H1 (cell line): ENCODE measurements at regions not wholly inside any gene's neighbourhood (a gene's known extent, or its start where the extent isn't known, plus 50 kb on each side); places are given as distances from the start of the nearest gene placed in this dataset.

Experiments
- CTCF ChIA-PET: fragments of 300-600 bp; sonication (Branson Sonifier 250); formaldehyde crosslinking; loops from one replicate; lab custom pipeline; 2021; ENCODE audit not compliant: partially characterized antibody; lab: Charles Lee
- POLR2A ChIA-PET: fragments of 300-600 bp; sonication (Branson Sonifier 250); formaldehyde crosslinking; loops from one replicate; lab custom pipeline; 2021; ENCODE audit warnings: inconsistent platforms; ENCODE audit not compliant: partially characterized antibody; lab: Charles Lee
- DNase-seq, 2 experiments: peaks; one replicate each; pipeline versions ENCODE4 v3.0.0 to v3.0.0-alpha.2; 2010 to 2022; ENCODE audit warnings: low spot score in 2 of 2, low read depth in 1 of 2, mixed read lengths in 1 of 2
- FAIRE-seq: peaks from 2 replicates; lab custom pipeline; 2011; peaks lifted over from hg19 to GRCh38; lab: Jason Lieb, UNC
- H2AFZ ChIP-seq: 2 replicates; pipeline ENCODE4 v1.8.1; 2012; ENCODE audit warnings: low read length, inconsistent platforms
- H2AK5ac ChIP-seq: 2 replicates; pipeline ENCODE4 v1.6.1; 2013; ENCODE audit warnings: low read depth, low read length
- H2BK120ac ChIP-seq: replicated peaks from 2 replicates; pipeline ENCODE3; 2013; ENCODE audit warnings: low read depth, low read length, inconsistent platforms
- H2BK12ac ChIP-seq: 2 replicates; pipeline ENCODE4 v1.6.1; 2013; ENCODE audit warnings: low read depth, low read length
- H2BK15ac ChIP-seq: 2 replicates; pipeline ENCODE4 v1.6.1; 2013; ENCODE audit warnings: low read length
- H2BK20ac ChIP-seq: 2 replicates; pipeline ENCODE4 v1.6.1; 2013; ENCODE audit warnings: low read length
- H2BK5ac ChIP-seq: 2 replicates; pipeline ENCODE4 v1.6.1; 2013; ENCODE audit warnings: low read depth, low read length
- H3K14ac ChIP-seq: 2 replicates; pipeline ENCODE4 v1.6.1; 2013; ENCODE audit warnings: inconsistent platforms; ENCODE audit not compliant: insufficient read length
- H3K18ac ChIP-seq: 2 replicates; pipeline ENCODE4 v1.6.1; 2013; ENCODE audit warnings: low read length; ENCODE audit errors: extremely low read depth
- H3K23ac ChIP-seq: 2 replicates; pipeline ENCODE4 v1.6.1; 2013; ENCODE audit warnings: inconsistent platforms; ENCODE audit not compliant: insufficient read length
- H3K23me2 ChIP-seq: 2 replicates; pipeline ENCODE4 v1.6.1; 2013; ENCODE audit warnings: low read depth, low read length
- H3K27ac ChIP-seq: 2 replicates; pipeline ENCODE4 v1.6.1; 2011; ENCODE audit warnings: low read depth, low read length, inconsistent platforms
- H3K27me3 ChIP-seq, 4 experiments: replicated peaks in 1 of 4; 1 replicate in 1 of 4; 2 replicates in 3 of 4; pipeline versions ENCODE4 v1.6.1 to v1.8.1; 2011 to 2013; ENCODE audit warnings: low read length in 3 of 4, mild to moderate bottlenecking in 3 of 4, inconsistent platforms in 2 of 4, mixed read lengths in 2 of 4, moderate library complexity in 1 of 4; ENCODE audit not compliant: control insufficient read depth in 3 of 4, insufficient read depth in 3 of 4; ENCODE audit errors: extremely low read depth in 1 of 4
- H3K36me3 ChIP-seq, 4 experiments: 2 replicates each; pipeline versions ENCODE4 v1.6.1 to v1.8.1; 2011 to 2013; ENCODE audit warnings: mild to moderate bottlenecking in 4 of 4, low read length in 3 of 4, moderate library complexity in 2 of 4, control low read depth in 1 of 4, inconsistent platforms in 1 of 4; ENCODE audit not compliant: insufficient read depth in 4 of 4, control insufficient read depth in 2 of 4
- H3K4ac ChIP-seq: replicated peaks from 2 replicates; pipeline ENCODE3; 2013; ENCODE audit warnings: low read length, low read depth, mixed read lengths, inconsistent platforms; ENCODE audit not compliant: insufficient read length
- H3K4me1 ChIP-seq, 4 experiments: replicated peaks in 1 of 4; 1 replicate in 1 of 4; 2 replicates in 3 of 4; pipeline versions ENCODE4 v1.6.1 to v1.8.1; 2011 to 2013; ENCODE audit warnings: low read length in 3 of 4, inconsistent platforms in 2 of 4, mixed read lengths in 1 of 4; ENCODE audit not compliant: insufficient read depth in 4 of 4, control insufficient read depth in 3 of 4
- H3K4me2 ChIP-seq, 2 experiments: 2 replicates each; pipeline versions ENCODE4 v1.6.1 to v1.8.1; 2011 to 2013; ENCODE audit warnings: low read depth in 2 of 2, low read length in 2 of 2, control low read depth in 1 of 2, inconsistent platforms in 1 of 2, mild to moderate bottlenecking in 1 of 2; ENCODE audit not compliant: insufficient read depth in 1 of 2
- H3K4me3 ChIP-seq, 4 experiments: fragments of 200-600, 300-600 bp in 1 of 4; sonication (generic), shearing (Covaris generic), sonication (Bioruptor Twin) in 1 of 4; 2 replicates each; pipeline versions ENCODE4 v1.5.1 to v1.8.1; 2011 to 2016; ENCODE audit warnings: low read length in 4 of 4, low read depth in 3 of 4, control low read depth in 2 of 4, inconsistent platforms in 2 of 4, mild to moderate bottlenecking in 2 of 4, mixed read lengths in 1 of 4, moderate library complexity in 1 of 4; ENCODE audit not compliant: insufficient read depth in 2 of 4; ENCODE audit errors: extremely low read depth in 1 of 4
- H3K56ac ChIP-seq: replicated peaks from 2 replicates; pipeline ENCODE3; 2013; ENCODE audit warnings: low read depth, mild to moderate bottlenecking, mixed read lengths, low read length, inconsistent platforms; ENCODE audit not compliant: insufficient read length
- H3K79me1 ChIP-seq: 2 replicates; pipeline ENCODE4 v1.6.1; 2013; ENCODE audit warnings: low read depth, low read length, control low read depth
- H3K79me2 ChIP-seq, 2 experiments: 2 replicates each; pipeline versions ENCODE4 v1.6.1 to v1.8.1; 2012 to 2013; ENCODE audit warnings: low read length in 2 of 2, mild to moderate bottlenecking in 2 of 2, inconsistent platforms in 1 of 2; ENCODE audit not compliant: insufficient read depth in 2 of 2, control insufficient read depth in 1 of 2
- H3K9ac ChIP-seq, 4 experiments: replicated peaks in 1 of 4; 1 replicate in 1 of 4; 2 replicates in 3 of 4; pipeline versions ENCODE4 v1.6.1 to v1.8.1; 2011 to 2013; ENCODE audit warnings: low read depth in 3 of 4, low read length in 3 of 4, control low read depth in 2 of 4, mild to moderate bottlenecking in 2 of 4, moderate library complexity in 2 of 4, inconsistent platforms in 1 of 4; ENCODE audit errors: extremely low read depth in 1 of 4
- H3K9me3 ChIP-seq, 2 experiments: 2 replicates each; pipeline versions ENCODE4 v1.6.1 to v1.8.1; 2012 to 2013; ENCODE audit warnings: mild to moderate bottlenecking in 2 of 2, moderate library complexity in 2 of 2, control low read depth in 1 of 2, inconsistent platforms in 1 of 2, low read depth in 1 of 2, low read length in 1 of 2, mixed read lengths in 1 of 2; ENCODE audit not compliant: insufficient read depth in 2 of 2
- H4K20me1 ChIP-seq, 2 experiments: replicated peaks in 1 of 2; 2 replicates each; pipeline versions ENCODE3 to v1.8.1; 2011 to 2013; ENCODE audit warnings: inconsistent platforms in 2 of 2, low read length in 2 of 2, mild to moderate bottlenecking in 1 of 2; ENCODE audit not compliant: insufficient read depth in 2 of 2, control insufficient read depth in 1 of 2
- H4K5ac ChIP-seq: 2 replicates; pipeline ENCODE4 v1.6.1; 2013; ENCODE audit warnings: low read length, low read depth, mixed read lengths, inconsistent platforms; ENCODE audit not compliant: insufficient read length
- H4K8ac ChIP-seq: 2 replicates; pipeline ENCODE4 v1.8.0; 2013; ENCODE audit warnings: mild to moderate bottlenecking, moderate library complexity, low read length, inconsistent platforms; ENCODE audit not compliant: insufficient read depth; ENCODE audit errors: extremely low read depth
- H4K91ac ChIP-seq: replicated peaks from 2 replicates; pipeline ENCODE3; 2013; ENCODE audit warnings: low read length, mixed read lengths, inconsistent platforms; ENCODE audit not compliant: insufficient read length
- BCL11A ChIP-seq, 2 experiments: IDR thresholded peaks; one replicate each; pipeline ENCODE4 v1.6.1; 2011; ENCODE audit warnings: low read depth in 2 of 2, low read length in 2 of 2, mild to moderate bottlenecking in 2 of 2
- CBX5 ChIP-seq: fragments of 300-800, 300-1000 bp; sonication (generic); IDR thresholded peaks from 2 replicates; pipeline ENCODE4 v1.7.1; 2016; ENCODE audit warnings: antibody characterized with exemption, low read length, low read depth
- CBX8 ChIP-seq: fragments of 300-800, 300-1000 bp; sonication (generic); IDR thresholded peaks from 2 replicates; pipeline ENCODE4 v1.7.1; 2016; ENCODE audit warnings: low read depth, low read length, borderline replicate concordance
- E2F6 ChIP-seq: IDR thresholded peaks from 2 replicates; pipeline ENCODE4 v1.6.1; 2012; ENCODE audit warnings: inconsistent platforms
- GABPA ChIP-seq: IDR thresholded peaks from 2 replicates; pipeline ENCODE4 v1.6.1; 2011; ENCODE audit warnings: mild to moderate bottlenecking, low read length, moderate library complexity, borderline replicate concordance; ENCODE audit not compliant: insufficient read depth
- HDAC2 ChIP-seq, 2 experiments: fragments of 300-600 bp in 1 of 2; sonication (generic) in 1 of 2; IDR thresholded peaks; 2 replicates each; pipeline ENCODE4 v1.6.1; 2011 to 2012; ENCODE audit warnings: low read depth in 2 of 2, low read length in 2 of 2, mild to moderate bottlenecking in 2 of 2, moderate library complexity in 2 of 2, borderline replicate concordance in 1 of 2, inconsistent platforms in 1 of 2
- HDAC6 ChIP-seq: IDR thresholded peaks from one replicate; pipeline ENCODE4 v1.7.1; 2012; ENCODE audit warnings: low read depth, mild to moderate bottlenecking, inconsistent platforms, low read length, moderate library complexity
- KDM1A ChIP-seq: fragments of 200-600, 300-600 bp; sonication (generic); IDR thresholded peaks from 2 replicates; pipeline ENCODE4 v1.7.1; 2016; ENCODE audit warnings: mild to moderate bottlenecking, low read length, borderline replicate concordance
- MAFK ChIP-seq: IDR thresholded peaks from 2 replicates; pipeline ENCODE4 v1.6.1; 2012; ENCODE audit warnings: low read depth, mild to moderate bottlenecking, improper control_type of control experiment, low read length
- POLR2AphosphoS5 ChIP-seq: IDR thresholded peaks from 2 replicates; pipeline ENCODE4 v1.6.1; 2011; ENCODE audit warnings: low read depth, low read length
- TAF1 ChIP-seq: IDR thresholded peaks from 2 replicates; pipeline ENCODE4 v1.6.1; 2011; ENCODE audit warnings: mild to moderate bottlenecking, low read depth, low read length
- WGBS, 2 experiments: shearing (Covaris generic) in 1 of 2; methylation state at CpG; one replicate each; pipeline versions ENCODE4 v1.1.6 to v1.1.7; 2013 to 2015; ENCODE audit warnings: low lambda C conversion rate in 2 of 2, mixed read lengths in 2 of 2, inconsistent platforms in 1 of 2, low coverage in 1 of 2, missing lambda C conversion rate in 1 of 2; ENCODE audit not compliant: insufficient replicate concordance in 2 of 2, insufficient coverage in 1 of 2, insufficient read length in 1 of 2; ENCODE audit errors: extremely low coverage in 1 of 2, missing lambda C conversion rate in 1 of 2; 5-methylcytosine and 5-hydroxymethylcytosine counted together

- peaks cover 0 to 5% (median under 1%) of the 10 kb centered on the region in 4 experiments; a peak in 1 of 7 replicates for H3K4me1 ChIP-seq
- no peak overlapping the region for H3K4me2 ChIP-seq
- no peak overlapping the region for H3K4me3 ChIP-seq
- FAIRE-seq = no peak
- POLR2A ChIA-PET = no interaction called here
- H4K5ac ChIP-seq = no peak overlapping the region
- H3K27me3 ChIP-seq = no peaks in the 10 kb centered on the region
- CTCF ChIA-PET = interaction anchor here (2.0 kb wide), 1 partner anchor 53 kb away, joined by 8 read pairs; no protein-coding TSS in a partner anchor
- H3K14ac ChIP-seq = no peak overlapping the region
- no peak overlapping the region for H2BK120ac ChIP-seq
- no peak overlapping the region for H3K27ac ChIP-seq
- no peaks in the 10 kb centered on the region for H3K36me3 ChIP-seq
- H2BK15ac ChIP-seq = no peak overlapping the region
- no peak for DNase-seq
- H3K23me2 ChIP-seq = 0 out of 2 replicates have a peak, but pooled peaks cover 3% of the 10 kb centered on the region
- no peak overlapping the region for H2AK5ac ChIP-seq
- H4K91ac ChIP-seq = no peak overlapping the region
- no peak overlapping the region for H2BK20ac ChIP-seq
- no peak overlapping the region for H2BK5ac ChIP-seq
- no peak overlapping the region for H4K8ac ChIP-seq
- no peak overlapping the region for H2AFZ ChIP-seq
- no peak overlapping the region for H3K9ac ChIP-seq
- no peaks in the 10 kb centered on the region for H3K79me1 ChIP-seq
- H3K4ac ChIP-seq = no peak overlapping the region
- H3K79me2 ChIP-seq = no peaks in the 10 kb centered on the region
- no peak overlapping the region for H3K56ac ChIP-seq
- H2BK12ac ChIP-seq = no peak overlapping the region
- H3K18ac ChIP-seq = no peak overlapping the region
- H3K9me3 ChIP-seq = no peaks in the 10 kb centered on the region
- H4K20me1 ChIP-seq = no peaks in the 10 kb centered on the region
- 77% methylated on average over 3 of the region's 3 CpGs; no CpG with 5 or more reads in 1 of the 2 experiments for WGBS, 2 experiments
- no peak overlapping the region for H3K23ac ChIP-seq
- TF ChIP-seq GABPA (no peak), POLR2AphosphoS5 (no peak), BCL11A (IDR thresholded peaks at IDR 0.05; ENCODE audit: low read depth in 2 of 2, low read length in 2 of 2) (no peak), CBX5 (no peak), KDM1A (no peak), MAFK (no peak), HDAC6 (no peak), TAF1 (no peak), E2F6 (no peak), HDAC2 (IDR thresholded peaks at IDR 0.05; ENCODE audit: borderline replicate concordance in 1 of 2, low read depth in 2 of 2, low read length in 2 of 2) (no peak), CBX8 (no peak)
Observed at GRCh38 chr5:158127536-158127935, 268.6 kb upstream of the CLINT1 start.
